Panc1 (cell line): ENCODE measurements at regions not wholly inside any gene's neighbourhood (a gene's known extent, or its start where the extent isn't known, plus 50 kb on each side); places are given as distances from the start of the nearest gene placed in this dataset.

ENCODE experiments used
- ATAC-seq: fragments of 200-7000 bp; cut with Tn5 transposase; 2 replicates; pipeline ENCODE4 v1.9.1; 2020; ENCODE audit warnings: mild to moderate bottlenecking, moderate library complexity
- BruUV-seq: library from RNA; stranded (reverse); fragments of 400-500 nt; replicated peaks from 2 replicates; lab custom pipeline; 2021; lab: Mats Ljungman, UMichigan
- CTCF ChIA-PET: fragments of 300-600 bp; sonication (Branson Sonifier 250); formaldehyde crosslinking; loops from one replicate; lab custom pipeline; 2022; ENCODE audit warnings: antibody characterized with exemption; lab: Charles Lee
- POLR2A ChIA-PET: fragments of 300-600 bp; sonication (Branson Sonifier 250); formaldehyde crosslinking; loops from one replicate; lab custom pipeline; 2022; ENCODE audit warnings: antibody characterized with exemption; lab: Charles Lee
- DNase-seq: peaks from one replicate; pipeline ENCODE4 v3.0.0-alpha.2; 2010; ENCODE audit warnings: low read depth, low spot score
- H3K27ac ChIP-seq: 2 replicates; pipeline ENCODE4 v1.5.1; 2011; ENCODE audit warnings: mild to moderate bottlenecking, low read length, inconsistent platforms
- H3K27me3 ChIP-seq: fragments of 200-500 bp; sonication (Bioruptor generic); 2 replicates; pipeline ENCODE4 v1.6.0; 2014; ENCODE audit warnings: low read length, inconsistent platforms; ENCODE audit not compliant: control insufficient read depth, insufficient read depth
- H3K36me3 ChIP-seq: fragments of 200-500 bp; sonication (Bioruptor generic); 2 replicates; pipeline ENCODE4 v1.5.1; 2014; ENCODE audit warnings: inconsistent platforms, mild to moderate bottlenecking, low read length, moderate library complexity; ENCODE audit not compliant: control insufficient read depth, insufficient read depth
- H3K4me1 ChIP-seq: 2 replicates; pipeline ENCODE4 v1.5.1; 2011; ENCODE audit warnings: inconsistent platforms, mild to moderate bottlenecking, low read length, moderate library complexity; ENCODE audit not compliant: control insufficient read depth, insufficient read depth
- H3K4me3 ChIP-seq, 2 experiments: 2 replicates each; pipeline ENCODE4 v1.5.1; 2011 to 2012; ENCODE audit warnings: low read depth in 2 of 2, low read length in 2 of 2, mild to moderate bottlenecking in 2 of 2, inconsistent platforms in 1 of 2, moderate library complexity in 1 of 2
- H3K9me3 ChIP-seq: fragments of 200-500 bp; sonication (Bioruptor generic); 2 replicates; pipeline ENCODE4 v1.5.1; 2014; ENCODE audit warnings: low read depth, mild to moderate bottlenecking, inconsistent platforms, low read length, moderate library complexity; ENCODE audit not compliant: control insufficient read depth, insufficient read depth
- CTCF ChIP-seq: fragments of 450-650 bp; IDR thresholded peaks from 2 replicates; pipeline ENCODE4 v1.5.1; 2017; ENCODE audit warnings: mild to moderate bottlenecking
- POLR2AphosphoS5 ChIP-seq: IDR thresholded peaks from 2 replicates; pipeline ENCODE4 v1.6.1; 2012; ENCODE audit warnings: mild to moderate bottlenecking, low read depth, low read length, moderate library complexity
- REST ChIP-seq, 2 experiments: IDR thresholded peaks; 2 replicates each; pipeline ENCODE4 v1.6.1; 2011 to 2012; ENCODE audit warnings: low read depth in 2 of 2, control low read depth in 1 of 2, low read length in 1 of 2, mild to moderate bottlenecking in 1 of 2, moderate library complexity in 1 of 2; ENCODE audit not compliant: insufficient read depth in 1 of 2
- SIN3A ChIP-seq: IDR thresholded peaks from 2 replicates; pipeline ENCODE4 v1.6.1; 2012; ENCODE audit warnings: low read depth, mild to moderate bottlenecking, low read length, moderate library complexity, borderline replicate concordance; ENCODE audit not compliant: insufficient read depth
- TCF7L2 ChIP-seq: IDR thresholded peaks from 2 replicates; pipeline ENCODE4 v1.6.1; 2011; ENCODE audit warnings: mild to moderate bottlenecking, low read depth, low read length, inconsistent platforms
- in situ Hi-C: cut with HindIII; loops from 2 replicates; pipeline ENCODE4 v1.10.0; 2016; ENCODE audit warnings: low sequenced_read_pairs, low pct_unique_long_range_greater_than_20kb
- intact Hi-C: fragments of 100-400 bp; cut with micrococcal nuclease; formaldehyde crosslinking; loops from one replicate; pipeline ENCODE4 v1.10.0; 2022; ENCODE audit not compliant: unreplicated experiment

- Histone ChIP-seq H3K4me1 (no peaks in the 10 kb centered on the region), H3K9me3 (no peaks in the 10 kb centered on the region), H3K36me3 (no peaks in the 10 kb centered on the region), H3K27ac (no peak overlapping the region), H3K4me3 (no peak overlapping the region), H3K27me3 (no peaks in the 10 kb centered on the region)
- BruUV-seq = no TSS peak
- POLR2A ChIA-PET = no interaction called here
- ATAC-seq (no peak), DNase-seq (no peak)
- TF ChIP-seq POLR2AphosphoS5 (no peak), SIN3A (no peak), TCF7L2 (no peak), CTCF (no peak), REST (IDR thresholded peaks at IDR 0.05; ENCODE audit: insufficient read depth in 1 of 2, low read depth in 2 of 2, low read length in 1 of 2) (no peak)
- intact Hi-C loops = no loop called here
- CTCF ChIA-PET = no interaction called here
- in situ Hi-C loops = no loop called here
Measured at GRCh38 chr10:3580565-3580964, 204.4 kb downstream of the KLF6 start.

- Histone ChIP-seq H3K36me3 (no peaks in the 10 kb centered on the region), H3K9me3 (no peaks in the 10 kb centered on the region), H3K4me3 (no peak overlapping the region), H3K27me3 (no peaks in the 10 kb centered on the region), H3K4me1 (no peaks in the 10 kb centered on the region), H3K27ac (no peak overlapping the region)
- no peak for TF ChIP-seq REST (IDR thresholded peaks at IDR 0.05; ENCODE audit: insufficient read depth in 1 of 2, low read depth in 2 of 2, low read length in 1 of 2)
- TF ChIP-seq POLR2AphosphoS5 = no peak
- TF ChIP-seq SIN3A = no peak
- TF ChIP-seq TCF7L2 = no peak
- TF ChIP-seq CTCF = no peak
- in situ Hi-C loops (no loop called here), intact Hi-C loops (no loop called here)
- DNase-seq (no peak), ATAC-seq (no peak)
- ChIA-PET POLR2A (no interaction called here), CTCF (no interaction called here)
- BruUV-seq = no TSS peak
Measured at GRCh38 chr10:3579845-3580244, 205.2 kb downstream of the KLF6 start.
